CD14-positive monocyte (primary cell): ENCODE measurements at regions not wholly inside any gene's neighbourhood (a gene's known extent, or its start where the extent isn't known, plus 50 kb on each side); places are given as distances from the start of the nearest gene placed in this dataset.

Experiments used
- DNase-seq, 3 donors: peaks; one replicate each; pipeline ENCODE4 v3.0.0-alpha.2; 2011 to 2022
- H2AFZ ChIP-seq: 2 replicates; pipeline ENCODE4 v1.6.0; 2012; ENCODE audit warnings: mild to moderate bottlenecking, low read depth, low read length, inconsistent platforms; ENCODE audit not compliant: insufficient read depth, poor library complexity, severe bottlenecking
- H3K27ac ChIP-seq, 2 donors: 1 replicate in 1 of 2; 2 replicates in 1 of 2; pipeline ENCODE4 v1.5.1; 2012 to 2013; ENCODE audit warnings: low read length in 2 of 2, control low read depth in 1 of 2, inconsistent platforms in 1 of 2, low read depth in 1 of 2, mild to moderate bottlenecking in 1 of 2
- H3K27me3 ChIP-seq, 2 donors: one replicate each; pipeline versions ENCODE4 v1.6.0 to v1.6.1; 2011 to 2013; ENCODE audit warnings: low read length in 2 of 2; ENCODE audit not compliant: control insufficient read depth in 2 of 2, insufficient read depth in 2 of 2
- H3K36me3 ChIP-seq, 2 donors: replicated peaks in 1 of 2; 1 replicate in 1 of 2; 2 replicates in 1 of 2; pipeline versions ENCODE4 v1.5.1 to v1.6.1; 2012 to 2013; ENCODE audit warnings: low read length in 2 of 2, control low read depth in 1 of 2, inconsistent platforms in 1 of 2, mild to moderate bottlenecking in 1 of 2; ENCODE audit not compliant: insufficient read depth in 2 of 2, control insufficient read depth in 1 of 2
- H3K4me1 ChIP-seq, 2 donors: 1 replicate in 1 of 2; 2 replicates in 1 of 2; pipeline versions ENCODE4 v1.5.1 to v1.6.1; 2012 to 2013; ENCODE audit warnings: low read length in 2 of 2, control low read depth in 1 of 2, inconsistent platforms in 1 of 2, mild to moderate bottlenecking in 1 of 2, moderate library complexity in 1 of 2; ENCODE audit not compliant: insufficient read depth in 2 of 2, control insufficient read depth in 1 of 2
- H3K4me2 ChIP-seq: replicated peaks from 2 replicates; pipeline ENCODE3; 2012; ENCODE audit warnings: low read length, moderate library complexity, mild to moderate bottlenecking; ENCODE audit not compliant: poor library complexity, severe bottlenecking; ENCODE audit errors: extremely low read depth
- H3K4me3 ChIP-seq, 3 experiments: fragments of 200-600 bp in 1 of 3; sonication (generic) in 1 of 3; replicated peaks in 1 of 3; 1 replicate in 2 of 3; 2 replicates in 1 of 3; pipeline ENCODE4 v1.5.1; 2011 to 2013; ENCODE audit warnings: low read length in 3 of 3, mild to moderate bottlenecking in 3 of 3, control low read depth in 2 of 3, low read depth in 2 of 3, inconsistent platforms in 1 of 3, moderate library complexity in 1 of 3
- H3K79me2 ChIP-seq: 2 replicates; pipeline ENCODE4 v1.6.0; 2012; ENCODE audit warnings: mild to moderate bottlenecking, control low read depth, inconsistent platforms, low read length, moderate library complexity; ENCODE audit not compliant: insufficient read depth
- H3K9ac ChIP-seq: 2 replicates; pipeline ENCODE4 v1.6.0; 2017; ENCODE audit warnings: low read length, mild to moderate bottlenecking; ENCODE audit not compliant: insufficient read depth, poor library complexity, severe bottlenecking
- H3K9me3 ChIP-seq, 2 donors: replicated peaks in 1 of 2; 1 replicate in 1 of 2; 2 replicates in 1 of 2; pipeline versions ENCODE4 v1.5.1 to v1.6.1; 2012 to 2013; ENCODE audit warnings: low read length in 2 of 2, control low read depth in 1 of 2; ENCODE audit not compliant: control insufficient read depth in 1 of 2, insufficient read depth in 1 of 2
- H4K20me1 ChIP-seq: 2 replicates; pipeline ENCODE4 v1.6.0; 2012; ENCODE audit warnings: mild to moderate bottlenecking, low read length, control low read depth, moderate library complexity; ENCODE audit not compliant: insufficient read depth
- H3K27ac Mint-ChIP-seq, 7 donors: one replicate each; pipeline ENCODE4 v1.8.0; 2020; ENCODE audit warnings: mild to moderate bottlenecking in 7 of 7, mixed read lengths in 7 of 7, moderate library complexity in 6 of 7, inconsistent platforms in 2 of 7
- H3K27me3 Mint-ChIP-seq, 3 donors: one replicate each; pipeline ENCODE4 v1.8.0; 2021 to 2022; ENCODE audit warnings: low read depth in 3 of 3, mild to moderate bottlenecking in 3 of 3, mixed read lengths in 3 of 3, moderate library complexity in 3 of 3, inconsistent platforms in 1 of 3
- H3K36me3 Mint-ChIP-seq, 2 donors: one replicate each; pipeline ENCODE4 v1.8.0; 2020; ENCODE audit warnings: mixed read lengths in 2 of 2, inconsistent platforms in 1 of 2, mild to moderate bottlenecking in 1 of 2
- H3K4me1 Mint-ChIP-seq: one replicate; pipeline ENCODE4 v1.8.0; 2020; ENCODE audit warnings: mild to moderate bottlenecking, mixed read lengths
- H3K4me3 Mint-ChIP-seq, 2 donors: one replicate each; pipeline ENCODE4 v1.8.0; 2020; ENCODE audit warnings: mild to moderate bottlenecking in 2 of 2, mixed read lengths in 2 of 2, moderate library complexity in 1 of 2
- H3K9me3 Mint-ChIP-seq, 7 donors: one replicate each; pipeline ENCODE4 v1.8.0; 2020 to 2022; ENCODE audit warnings: mixed read lengths in 7 of 7, mild to moderate bottlenecking in 6 of 7, moderate library complexity in 6 of 7, inconsistent platforms in 2 of 7
- WGBS: methylation state at CpG from one replicate; pipeline ENCODE4 v1.1.5; 2013; ENCODE audit warnings: missing lambda C conversion rate; ENCODE audit not compliant: insufficient coverage; 5-methylcytosine and 5-hydroxymethylcytosine counted together
- intact Hi-C, 2 donors: fragments of 100-400 bp; cut with micrococcal nuclease; formaldehyde crosslinking; loops; one replicate each; pipeline versions ENCODE4 v1.15.0 to v1.15.1; 2023
- TF ChIP-seq, protein P1 (sequence below): fragments of 200-600 bp; IDR thresholded peaks from one replicate; pipeline ENCODE4 v1.8.0; 2022; ENCODE audit warnings: antibody characterized with exemption, mild to moderate bottlenecking

DNA sequence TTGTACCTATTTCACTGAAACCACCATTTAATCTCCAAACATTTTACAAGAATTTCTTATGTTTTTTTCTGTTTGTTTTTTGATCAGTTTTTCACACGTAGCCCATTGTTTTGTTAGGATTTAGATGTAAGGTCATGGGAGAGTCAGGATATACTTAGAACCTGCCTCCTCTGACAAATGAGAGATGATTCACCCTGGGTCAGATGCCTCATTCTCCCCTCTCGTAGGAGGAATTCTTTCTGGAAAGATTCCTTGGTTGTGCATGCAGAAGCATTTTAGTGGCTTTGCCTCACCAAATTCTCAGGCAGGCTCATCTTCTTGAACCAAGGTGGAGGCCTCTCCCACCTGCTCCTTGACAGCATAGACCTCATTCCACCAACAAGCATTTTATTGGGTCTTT is 599.3 kb downstream of the SPRY1 start:
- TF ChIP-seq, protein P1, sequence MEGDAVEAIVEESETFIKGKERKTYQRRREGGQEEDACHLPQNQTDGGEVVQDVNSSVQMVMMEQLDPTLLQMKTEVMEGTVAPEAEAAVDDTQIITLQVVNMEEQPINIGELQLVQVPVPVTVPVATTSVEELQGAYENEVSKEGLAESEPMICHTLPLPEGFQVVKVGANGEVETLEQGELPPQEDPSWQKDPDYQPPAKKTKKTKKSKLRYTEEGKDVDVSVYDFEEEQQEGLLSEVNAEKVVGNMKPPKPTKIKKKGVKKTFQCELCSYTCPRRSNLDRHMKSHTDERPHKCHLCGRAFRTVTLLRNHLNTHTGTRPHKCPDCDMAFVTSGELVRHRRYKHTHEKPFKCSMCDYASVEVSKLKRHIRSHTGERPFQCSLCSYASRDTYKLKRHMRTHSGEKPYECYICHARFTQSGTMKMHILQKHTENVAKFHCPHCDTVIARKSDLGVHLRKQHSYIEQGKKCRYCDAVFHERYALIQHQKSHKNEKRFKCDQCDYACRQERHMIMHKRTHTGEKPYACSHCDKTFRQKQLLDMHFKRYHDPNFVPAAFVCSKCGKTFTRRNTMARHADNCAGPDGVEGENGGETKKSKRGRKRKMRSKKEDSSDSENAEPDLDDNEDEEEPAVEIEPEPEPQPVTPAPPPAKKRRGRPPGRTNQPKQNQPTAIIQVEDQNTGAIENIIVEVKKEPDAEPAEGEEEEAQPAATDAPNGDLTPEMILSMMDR, result no peak
- no CpG with 5 or more reads among the region's 2 CpGs for WGBS

DNA sequence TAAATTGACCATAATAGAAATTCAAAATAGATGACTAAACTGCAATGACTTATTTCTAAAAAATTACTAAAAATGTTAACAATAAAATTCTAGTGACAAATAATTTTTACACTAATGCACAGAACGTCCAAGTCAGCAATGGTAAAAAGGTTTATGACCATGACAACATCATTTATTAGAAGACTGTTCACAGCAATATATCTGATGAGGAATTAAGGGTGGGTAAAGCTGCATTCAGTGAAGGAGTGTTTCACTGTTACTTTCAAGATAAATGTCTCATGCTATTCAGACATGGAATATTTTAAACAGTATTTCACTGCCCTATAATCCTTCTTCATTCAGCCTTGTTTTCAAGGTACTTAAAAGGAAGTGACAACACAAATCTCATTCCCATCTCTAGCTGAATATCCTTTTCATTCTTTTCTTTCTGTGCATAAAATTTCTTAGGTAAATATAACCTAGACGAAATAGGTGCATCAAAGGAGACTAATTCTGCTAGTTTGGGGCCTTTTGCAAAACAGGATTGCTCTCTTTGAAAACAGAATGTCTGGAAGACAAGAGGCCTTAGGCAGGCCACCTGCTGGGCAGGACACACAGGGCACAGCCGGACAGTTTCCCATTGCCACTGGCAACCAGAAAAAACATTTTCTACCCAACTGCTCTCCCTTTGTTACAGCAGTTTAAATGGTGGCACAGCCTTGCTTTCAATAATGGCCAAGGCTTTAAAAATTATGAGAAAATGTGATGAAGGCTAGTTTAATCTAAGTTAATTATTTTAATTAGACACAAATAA is 600.3 kb downstream of the SPRY1 start:
- H2AFZ ChIP-seq, result no peak overlapping the region
- Mint-ChIP-seq H3K4me3 (no peak overlapping the region), H3K9me3 (peaks cover 0 to 5% (median under 1%) of the 10 kb centered on the region in 7 donors), H3K27me3 (no peaks in the 10 kb centered on the region), H3K4me1 (peaks cover 3% of the 10 kb centered on the region), H3K36me3 (no peaks in the 10 kb centered on the region), H3K27ac (no peak overlapping the region)
- H3K4me1 ChIP-seq, result no peaks in the 10 kb centered on the region
- no peak overlapping the region for H3K27ac ChIP-seq
- H3K79me2 ChIP-seq, result no peaks in the 10 kb centered on the region
- no peak for DNase-seq
- no peaks in the 10 kb centered on the region for H3K36me3 ChIP-seq
- no peak overlapping the region for H3K4me2 ChIP-seq
- no CpG with 5 or more reads among the region's 3 CpGs for WGBS
- no peaks in the 10 kb centered on the region for H4K20me1 ChIP-seq
- intact Hi-C loops, result no loop called here
- H3K4me3 ChIP-seq, result no peak overlapping the region
- H3K9ac ChIP-seq, result no peak overlapping the region
- no peaks in the 10 kb centered on the region for H3K27me3 ChIP-seq
- TF ChIP-seq, protein P1, result no peak
- peaks cover 3 to 5% of the 10 kb centered on the region in 2 donors for H3K9me3 ChIP-seq

More for the DNA sequence above, 599.3 kb downstream of the SPRY1 start:
- no peak overlapping the region for H3K9ac ChIP-seq
- intact Hi-C loops, result no loop called here
- DNase-seq, result no peak
- Mint-ChIP-seq H3K9me3 (peaks cover 0 to 7% (median 3%) of the 10 kb centered on the region in 7 donors), H3K4me3 (no peak overlapping the region), H3K4me1 (peaks cover 3% of the 10 kb centered on the region), H3K36me3 (no peaks in the 10 kb centered on the region), H3K27ac (no peak overlapping the region), H3K27me3 (no peaks in the 10 kb centered on the region)
- peaks cover 3 to 8% of the 10 kb centered on the region in 2 donors for H3K9me3 ChIP-seq
- H3K79me2 ChIP-seq, result no peaks in the 10 kb centered on the region
- H3K36me3 ChIP-seq, result no peaks in the 10 kb centered on the region
- H4K20me1 ChIP-seq, result no peaks in the 10 kb centered on the region
- H3K4me3 ChIP-seq, result no peak overlapping the region
- no peaks in the 10 kb centered on the region for H3K4me1 ChIP-seq
- H3K4me2 ChIP-seq, result no peak overlapping the region
- no peak overlapping the region for H3K27ac ChIP-seq
- no peaks in the 10 kb centered on the region for H3K27me3 ChIP-seq
- no peak overlapping the region for H2AFZ ChIP-seq
